HG03558 (cell line): ENCODE measurements at regions not wholly inside any gene's neighbourhood (a gene's known extent, or its start where the extent isn't known, plus 50 kb on each side); places are given as distances from the start of the nearest gene placed in this dataset.
"Not testable (repeated sequence)": the region's sequence is repeated elsewhere in the genome, so short reads cannot be mapped to it uniquely, and the experiment has no call there.

Experiments used
- ATAC-seq: cut with Tn5 transposase; IDR thresholded peaks from one replicate; pipeline ENCODE4 v1.9.1; 2021; ENCODE audit warnings: moderate number of reproducible peaks; ENCODE audit not compliant: unreplicated experiment; ENCODE audit errors: extremely low read depth

- ATAC-seq = no peak
Measured at GRCh38 chr2:16940214-16940613, 274.6 kb upstream of the CYRIA start.

DNA sequence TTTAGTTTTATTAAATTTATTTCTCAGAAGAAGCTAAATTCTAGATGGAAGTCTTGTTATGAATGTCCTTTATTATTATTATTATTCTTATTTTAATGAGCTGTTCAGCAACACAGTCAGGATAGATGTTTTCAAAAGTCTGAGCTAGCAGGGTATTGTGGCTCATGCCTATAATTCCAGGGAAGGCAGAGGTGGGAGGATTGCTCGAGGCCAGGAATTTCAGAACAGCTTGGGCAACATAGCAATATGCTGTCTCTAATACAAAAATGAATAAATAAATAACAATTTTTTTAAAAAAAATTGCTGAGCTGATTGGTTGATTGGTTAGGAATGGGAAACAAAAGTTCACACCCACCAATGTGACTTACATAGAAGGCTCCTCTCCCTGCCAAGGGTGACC lies 274.1 kb upstream of the CYRIA start:
- no peak for ATAC-seq

DNA sequence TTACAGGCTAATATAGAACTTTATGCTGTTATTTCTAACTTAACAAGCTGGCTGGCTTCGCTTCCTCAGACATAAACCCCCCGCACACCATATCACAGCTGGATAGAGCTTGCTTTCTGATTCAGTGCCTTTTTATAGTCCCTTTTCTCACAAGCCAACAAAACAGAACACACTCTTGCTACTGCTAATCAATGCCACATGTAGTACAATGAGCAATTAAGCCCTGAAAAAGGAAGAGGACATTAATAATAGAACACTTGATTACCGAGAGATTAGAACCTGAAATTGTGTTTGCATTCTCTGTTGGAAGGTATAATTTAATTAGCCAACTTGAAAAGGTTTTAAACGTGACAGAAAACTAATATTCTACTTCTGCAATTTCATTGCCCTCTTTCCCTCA lies 267.7 kb upstream of the CYRIA start:
- ATAC-seq = no peak

GRCh38 chr2:16932826-16933225 lies 267.2 kb upstream of the CYRIA start:
- no peak for ATAC-seq

- no peak for ATAC-seq
Measured at GRCh38 chr2:16931441-16931840, 265.8 kb upstream of the CYRIA start.

DNA sequence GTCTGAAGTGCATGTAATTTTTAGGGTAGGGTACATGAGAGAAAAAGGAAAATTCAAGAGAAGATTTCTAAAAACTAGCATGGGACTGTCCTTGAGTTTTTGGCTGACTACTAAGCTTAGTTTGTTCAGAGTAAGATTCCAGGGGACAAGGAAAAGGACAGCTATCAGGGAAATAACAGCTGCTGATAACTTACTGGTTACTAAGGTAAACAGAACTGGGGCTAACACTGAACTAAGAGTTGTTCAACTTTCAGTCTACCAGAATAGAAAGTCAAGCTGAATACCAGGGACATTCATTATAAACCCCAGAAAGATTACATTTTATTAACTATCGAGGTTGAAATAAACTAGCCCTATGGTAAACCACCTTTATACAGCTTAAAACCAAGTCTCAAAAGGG lies 261.8 kb upstream of the CYRIA start:
- no peak for ATAC-seq

DNA sequence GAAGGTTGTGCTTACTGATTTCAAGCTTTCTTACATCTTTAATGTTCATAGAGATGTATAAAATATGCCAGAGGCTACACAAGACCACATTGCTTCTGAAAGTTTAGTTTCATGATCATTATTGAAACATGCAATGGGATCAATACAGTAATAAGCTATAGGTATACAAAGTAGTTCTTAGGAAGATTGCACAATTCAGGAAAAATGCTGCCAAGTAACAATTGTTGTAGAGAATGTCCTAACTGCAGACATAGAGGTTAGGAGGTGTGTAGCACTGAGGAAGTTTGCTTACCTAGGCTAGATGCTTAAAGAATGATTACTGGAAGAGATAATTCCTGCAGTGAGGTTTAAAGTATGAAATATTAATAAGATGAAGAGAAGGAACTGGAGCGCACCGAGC lies 259.5 kb upstream of the CYRIA start:
- ATAC-seq = no peak

DNA sequence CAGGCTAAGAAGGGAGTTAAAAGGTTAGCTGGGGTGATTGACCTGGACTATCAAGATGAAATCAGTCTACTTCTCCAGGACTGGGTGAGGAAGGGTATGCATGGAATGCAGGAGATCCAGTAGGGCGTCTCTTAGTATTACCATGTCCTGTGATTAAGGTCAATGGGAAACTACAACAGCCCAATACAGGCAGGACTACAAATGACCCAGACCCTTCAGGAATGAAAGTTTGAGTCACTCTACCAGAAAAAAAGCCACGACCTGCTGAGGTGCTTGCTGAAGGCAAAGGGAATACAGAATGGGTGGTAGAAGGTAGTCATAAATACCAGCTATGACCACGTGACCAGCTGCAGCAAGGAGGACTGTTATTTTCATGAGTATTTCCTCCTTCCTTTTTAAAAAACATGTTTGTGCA lies 249.7 kb upstream of the CYRIA start:
- ATAC-seq = not testable (repeated sequence)

DNA sequence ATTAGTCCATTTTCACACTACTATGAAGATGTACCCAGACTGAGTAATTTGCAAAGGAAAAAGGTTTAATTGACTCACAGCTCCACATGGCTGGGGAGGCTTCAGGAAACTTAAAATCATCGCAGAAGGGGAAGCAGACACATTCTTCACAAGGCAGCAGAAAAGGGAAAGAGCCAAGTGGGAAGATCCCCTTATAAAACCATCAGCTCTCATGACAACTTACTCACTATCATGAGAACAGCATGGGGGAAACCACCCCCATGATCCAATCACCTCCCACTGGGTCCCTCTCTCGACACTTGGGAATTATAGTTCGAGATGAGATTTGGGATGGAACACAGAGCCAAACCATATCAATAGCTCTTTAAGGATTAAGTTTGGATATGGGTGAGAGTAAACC lies 246.1 kb upstream of the CYRIA start:
- ATAC-seq = no peak

GRCh38 chr2:16908656-16909055 lies 243.0 kb upstream of the CYRIA start:
- no peak for ATAC-seq

- no peak for ATAC-seq
Measured at GRCh38 chr2:16907645-16908282, 242.1 kb upstream of the CYRIA start.

GRCh38 chr2:16905325-16905724 lies 239.7 kb upstream of the CYRIA start:
- not testable (repeated sequence) for ATAC-seq

DNA sequence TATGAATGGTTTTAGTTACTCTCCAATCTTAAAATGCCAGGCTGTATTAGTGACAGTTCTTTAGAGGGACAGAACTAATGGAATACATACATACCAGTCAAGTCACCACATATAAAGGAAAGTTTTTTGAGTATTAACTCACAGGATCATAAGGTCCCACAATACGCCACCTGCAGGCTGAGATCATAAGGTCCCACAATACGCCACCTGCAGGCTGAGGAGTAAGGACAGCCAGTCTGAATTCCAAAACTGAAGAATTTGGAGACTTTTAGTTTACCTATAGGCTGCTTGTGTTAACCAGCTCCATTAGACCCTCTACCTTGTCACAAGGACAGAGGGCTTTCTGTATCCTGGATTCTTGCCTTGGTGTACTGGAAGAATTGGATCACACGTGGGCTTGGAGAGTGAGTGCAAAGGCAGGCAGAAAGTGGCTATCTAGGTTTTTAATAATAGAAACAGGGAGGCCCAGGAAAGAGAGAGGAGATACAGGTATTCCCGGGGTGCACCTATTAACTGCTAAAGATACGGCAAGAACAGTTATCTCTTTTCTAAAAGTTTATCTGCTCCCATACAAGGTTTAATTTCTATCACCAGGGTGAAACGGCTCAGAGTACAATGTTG lies 234.9 kb upstream of the CYRIA start:
- ATAC-seq = no peak

DNA sequence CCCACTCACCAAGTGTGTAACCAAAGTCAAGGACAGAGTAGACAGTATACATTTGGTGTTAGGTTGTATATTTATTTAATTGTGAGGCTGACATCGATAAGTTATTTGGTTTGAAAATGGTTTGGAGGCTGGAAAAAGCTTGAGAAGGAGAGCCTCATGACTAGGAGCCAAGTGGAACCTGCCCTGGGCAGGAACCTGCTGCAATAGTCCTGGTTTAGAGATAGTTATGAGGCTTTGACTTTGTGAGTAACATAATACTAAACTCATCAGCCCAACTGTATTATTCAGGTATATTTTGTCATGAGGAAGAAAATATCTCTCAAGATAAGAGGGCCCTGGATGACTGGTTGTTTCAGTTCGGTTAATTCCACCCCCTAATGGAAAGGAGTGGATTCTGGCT lies 234.3 kb upstream of the CYRIA start:
- no peak for ATAC-seq

GRCh38 chr2:16890081-16890480 lies 224.4 kb upstream of the CYRIA start:
- no peak for ATAC-seq

- ATAC-seq = no peak
Measured at GRCh38 chr2:16885027-16885426, 219.4 kb upstream of the CYRIA start.

GRCh38 chr2:16882706-16883105 lies 217.1 kb upstream of the CYRIA start:
- ATAC-seq = no peak

- no peak for ATAC-seq
Measured at GRCh38 chr2:16881122-16881521, 215.5 kb upstream of the CYRIA start.

DNA sequence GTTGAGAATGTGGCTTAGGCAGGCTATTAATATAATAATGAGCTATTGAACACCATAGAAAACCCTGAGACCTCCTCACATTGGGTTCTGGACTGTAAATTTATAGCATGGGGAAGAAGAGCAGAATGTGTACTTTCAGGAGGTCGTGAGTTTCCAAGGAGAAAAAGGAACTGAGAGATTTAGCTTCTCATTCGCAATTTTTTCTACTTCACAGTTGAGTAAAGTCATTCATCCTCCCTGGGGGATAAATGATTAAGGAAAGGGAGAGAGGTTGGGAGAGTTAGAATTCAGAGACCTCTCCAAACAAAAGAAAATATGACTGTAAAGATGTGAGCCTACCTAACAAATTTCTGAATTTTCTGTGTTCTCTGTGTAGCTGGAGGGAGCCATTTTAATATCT lies 205.8 kb upstream of the CYRIA start:
- ATAC-seq = no peak

DNA sequence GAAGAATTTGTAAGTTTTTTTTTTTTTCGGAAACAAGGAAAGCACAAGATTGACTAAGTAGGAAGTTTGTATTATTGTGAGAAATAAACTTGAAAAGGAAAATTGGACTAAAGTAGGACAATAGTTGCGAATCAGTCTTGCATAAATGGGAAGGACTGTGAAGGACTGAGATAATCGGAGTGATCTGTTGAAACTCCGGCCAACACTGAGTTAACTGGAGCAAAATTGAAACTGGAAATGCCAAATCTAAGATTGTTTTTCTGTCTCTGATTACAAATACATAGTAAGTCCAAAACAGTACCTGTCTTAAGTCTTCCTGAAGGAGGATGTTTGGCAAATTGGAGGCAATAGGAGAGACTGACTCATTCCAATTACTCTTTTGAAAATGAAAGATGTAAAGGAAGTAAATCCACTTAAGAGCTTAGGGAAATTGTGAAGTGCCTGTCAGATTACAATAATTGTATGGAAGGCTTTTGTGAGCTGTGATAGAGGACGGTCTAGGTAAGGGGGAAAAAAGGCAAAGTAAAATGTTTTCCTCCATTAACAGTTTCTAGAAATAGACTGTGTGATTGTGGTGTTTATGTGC lies 204.9 kb upstream of the CYRIA start:
- no peak for ATAC-seq

DNA sequence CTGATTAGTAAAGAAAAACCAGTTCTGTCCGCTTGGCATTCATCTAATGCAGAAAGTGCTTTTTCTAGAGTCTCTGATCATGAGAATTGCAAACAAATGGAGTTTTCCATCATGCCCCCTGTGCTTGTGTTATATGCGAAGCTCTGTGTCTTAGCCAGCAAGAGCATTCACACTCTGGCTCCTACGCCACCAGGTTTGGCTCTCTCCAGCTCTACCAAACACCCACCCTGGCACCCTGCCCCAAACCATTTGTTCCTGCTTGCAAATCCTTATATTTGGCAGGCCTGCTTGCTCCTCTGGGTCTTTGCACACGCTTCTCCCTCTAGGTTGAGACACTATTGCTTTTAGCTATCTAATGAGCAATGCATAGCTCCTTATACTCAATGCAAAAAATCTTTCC lies 204.1 kb upstream of the CYRIA start:
- no peak for ATAC-seq

GRCh38 chr2:16862471-16862870 lies 196.8 kb upstream of the CYRIA start:
- ATAC-seq = no peak
